ENCODE measurements at regions not wholly inside any gene's neighbourhood (a gene's known extent, or its start where the extent isn't known, plus 50 kb on each side); places are given as distances from the start of the nearest gene placed in this dataset.

DNA sequence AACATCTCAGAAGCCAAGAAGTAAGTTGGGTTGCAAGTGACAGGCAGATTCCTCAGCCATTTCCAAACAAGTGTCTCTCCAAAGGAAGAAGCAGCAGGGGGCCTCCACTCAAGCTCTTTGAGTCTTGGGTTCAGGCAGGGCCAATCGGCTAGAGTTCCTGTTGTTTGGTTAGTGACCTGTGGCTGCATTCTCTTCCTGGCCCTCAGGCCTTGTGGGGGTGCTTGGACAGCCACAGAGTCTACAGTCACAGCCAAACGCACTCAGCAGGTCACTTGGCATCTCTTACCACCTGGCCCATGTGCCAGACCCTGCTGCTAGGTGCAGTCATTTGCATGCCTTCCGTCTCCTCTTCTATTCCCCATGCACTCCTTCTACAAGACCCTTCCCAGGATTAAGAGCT lies 353.9 kb downstream of the GRIN2B start:
- no peak for DNase-seq

DNA sequence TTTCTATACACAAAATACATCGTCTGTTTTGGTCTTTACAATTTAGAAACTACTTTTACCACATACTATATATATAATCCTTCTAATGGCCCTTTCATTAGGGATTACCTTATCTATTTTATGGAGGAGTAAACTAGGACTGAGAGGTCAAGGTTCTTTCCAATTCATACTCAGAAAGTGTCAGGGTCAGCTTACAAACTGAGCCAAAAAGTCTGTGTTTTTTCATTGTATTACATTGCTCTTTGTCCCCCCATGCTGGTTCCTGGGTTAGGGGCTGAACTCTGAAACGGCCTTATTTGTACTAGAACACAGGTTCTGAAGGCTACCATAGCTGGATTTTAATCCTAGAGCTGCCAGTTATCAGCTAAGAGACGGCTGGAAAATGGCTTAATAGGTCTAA lies 368.1 kb downstream of the GRIN2B start:
- H3K79me2 ChIP-seq (ENCODE audit: low read length): no peaks in the 10 kb centered on the region
- H3K4me1 ChIP-seq (ENCODE audit: low read length): no peaks in the 10 kb centered on the region
- H3K4me3 ChIP-seq (ENCODE audit: low read length): no peak overlapping the region
- no peak overlapping the region for H3K27ac ChIP-seq (ENCODE audit: low read length)
- DNase-seq: no peak
- H3F3A ChIP-seq (ENCODE audit: insufficient read depth, low read length): no peaks in the 10 kb centered on the region
- H3K9me3 ChIP-seq (replicated peaks; ENCODE audit: insufficient read depth, low read length): no peaks in the 10 kb centered on the region
- H3K9me2 ChIP-seq (replicated peaks; ENCODE audit: insufficient read depth, low read length): no peaks in the 10 kb centered on the region
- H4K20me1 ChIP-seq (ENCODE audit: insufficient read depth, low read length): no peaks in the 10 kb centered on the region
- no peak overlapping the region for H3K9ac ChIP-seq (ENCODE audit: low read length)
- H3K36me3 ChIP-seq (replicated peaks; ENCODE audit: insufficient read depth, low read length): no peaks in the 10 kb centered on the region
- H2AFZ ChIP-seq (ENCODE audit: low read length): no peak overlapping the region
- H3K27me3 ChIP-seq (replicated peaks; ENCODE audit: insufficient read depth, low read length): no peaks in the 10 kb centered on the region
- H3K4me2 ChIP-seq (ENCODE audit: low read depth, low read length): no peak overlapping the region
- TF ChIP-seq EZH2phosphoT487 (IDR thresholded peaks at IDR 0.05; ENCODE audit: low read length) (no peak), EZH2 (optimal IDR thresholded peaks at IDR 0.05; ENCODE audit: low read depth, low read length) (no peak)
- TF ChIP-seq, protein P1, sequence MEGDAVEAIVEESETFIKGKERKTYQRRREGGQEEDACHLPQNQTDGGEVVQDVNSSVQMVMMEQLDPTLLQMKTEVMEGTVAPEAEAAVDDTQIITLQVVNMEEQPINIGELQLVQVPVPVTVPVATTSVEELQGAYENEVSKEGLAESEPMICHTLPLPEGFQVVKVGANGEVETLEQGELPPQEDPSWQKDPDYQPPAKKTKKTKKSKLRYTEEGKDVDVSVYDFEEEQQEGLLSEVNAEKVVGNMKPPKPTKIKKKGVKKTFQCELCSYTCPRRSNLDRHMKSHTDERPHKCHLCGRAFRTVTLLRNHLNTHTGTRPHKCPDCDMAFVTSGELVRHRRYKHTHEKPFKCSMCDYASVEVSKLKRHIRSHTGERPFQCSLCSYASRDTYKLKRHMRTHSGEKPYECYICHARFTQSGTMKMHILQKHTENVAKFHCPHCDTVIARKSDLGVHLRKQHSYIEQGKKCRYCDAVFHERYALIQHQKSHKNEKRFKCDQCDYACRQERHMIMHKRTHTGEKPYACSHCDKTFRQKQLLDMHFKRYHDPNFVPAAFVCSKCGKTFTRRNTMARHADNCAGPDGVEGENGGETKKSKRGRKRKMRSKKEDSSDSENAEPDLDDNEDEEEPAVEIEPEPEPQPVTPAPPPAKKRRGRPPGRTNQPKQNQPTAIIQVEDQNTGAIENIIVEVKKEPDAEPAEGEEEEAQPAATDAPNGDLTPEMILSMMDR (IDR thresholded peaks at IDR 0.05; ENCODE audit: low read length): no peak

More for the DNA sequence above, 353.9 kb downstream of the GRIN2B start:
- H3F3A ChIP-seq (ENCODE audit: insufficient read depth, low read length): no peaks in the 10 kb centered on the region
- H3K4me2 ChIP-seq (ENCODE audit: low read depth, low read length): no peak overlapping the region
- H3K27ac ChIP-seq (ENCODE audit: low read length): no peak overlapping the region
- H3K4me1 ChIP-seq (ENCODE audit: low read length): no peaks in the 10 kb centered on the region
- H3K27me3 ChIP-seq (replicated peaks; ENCODE audit: insufficient read depth, low read length): no peaks in the 10 kb centered on the region
- H2AFZ ChIP-seq (ENCODE audit: low read length): no peak overlapping the region
- H3K9me3 ChIP-seq (replicated peaks; ENCODE audit: insufficient read depth, low read length): no peaks in the 10 kb centered on the region
- H3K36me3 ChIP-seq (replicated peaks; ENCODE audit: insufficient read depth, low read length): no peaks in the 10 kb centered on the region
- no peaks in the 10 kb centered on the region for H3K79me2 ChIP-seq (ENCODE audit: low read length)
- no peaks in the 10 kb centered on the region for H3K9me2 ChIP-seq (replicated peaks; ENCODE audit: insufficient read depth, low read length)
- no peaks in the 10 kb centered on the region for H4K20me1 ChIP-seq (ENCODE audit: insufficient read depth, low read length)
- no peak overlapping the region for H3K4me3 ChIP-seq (ENCODE audit: low read length)
- no peak overlapping the region for H3K9ac ChIP-seq (ENCODE audit: low read length)
- TF ChIP-seq EZH2phosphoT487 (IDR thresholded peaks at IDR 0.05; ENCODE audit: low read length) (no peak), EZH2 (optimal IDR thresholded peaks at IDR 0.05; ENCODE audit: low read depth, low read length) (no peak)
- TF ChIP-seq, protein P1 (IDR thresholded peaks at IDR 0.05; ENCODE audit: low read length): no peak

DNA sequence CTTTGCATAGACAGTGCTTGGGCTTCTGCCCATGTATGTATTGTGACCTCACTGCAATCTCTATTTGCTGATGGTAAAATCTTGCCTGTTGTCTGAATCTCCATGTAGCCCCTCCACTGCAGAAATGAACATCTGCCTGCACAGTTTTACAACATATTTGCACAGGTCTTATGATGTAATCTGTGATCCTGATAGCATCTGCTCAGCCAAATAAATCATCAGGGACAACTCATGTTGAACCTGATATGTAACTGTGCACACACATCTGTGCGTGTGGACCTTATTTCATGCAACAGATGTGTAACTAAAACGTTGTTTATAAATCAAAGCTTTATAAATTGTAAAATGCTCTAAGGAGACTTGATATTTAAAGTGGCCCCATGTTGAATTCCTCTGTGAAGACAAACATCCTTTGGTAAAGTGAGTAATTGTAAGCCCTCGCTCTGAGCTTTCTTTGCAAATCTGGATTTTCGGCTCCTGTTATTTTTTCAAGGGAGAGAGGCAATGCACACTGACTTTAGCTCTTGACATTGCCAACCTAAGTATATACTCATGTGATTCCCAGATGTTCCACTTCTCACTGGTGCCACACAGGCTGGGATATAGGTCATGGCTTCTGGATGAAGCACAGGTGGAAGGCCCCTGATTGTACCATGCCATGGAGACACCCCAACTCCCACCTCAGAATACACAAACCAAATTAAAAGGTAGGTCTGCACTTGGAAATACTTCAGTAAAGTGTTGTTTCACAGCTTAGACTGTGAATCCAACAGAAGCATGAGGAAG lies 371.3 kb downstream of the GRIN2B start:
- no peak overlapping the region for H2AFZ ChIP-seq (ENCODE audit: low read length)
- no peak overlapping the region for H3K9ac ChIP-seq (ENCODE audit: low read length)
- H3K36me3 ChIP-seq (replicated peaks; ENCODE audit: insufficient read depth, low read length): no peaks in the 10 kb centered on the region
- H3K9me3 ChIP-seq (replicated peaks; ENCODE audit: insufficient read depth, low read length): no peaks in the 10 kb centered on the region
- no peak overlapping the region for H3K27ac ChIP-seq (ENCODE audit: low read length)
- no peaks in the 10 kb centered on the region for H3K9me2 ChIP-seq (replicated peaks; ENCODE audit: insufficient read depth, low read length)
- no peak for TF ChIP-seq EZH2 (optimal IDR thresholded peaks at IDR 0.05; ENCODE audit: low read depth, low read length)
- TF ChIP-seq EZH2phosphoT487 (IDR thresholded peaks at IDR 0.05; ENCODE audit: low read length): no peak
- TF ChIP-seq, protein P1 (IDR thresholded peaks at IDR 0.05; ENCODE audit: low read length): no peak
- H3K27me3 ChIP-seq (replicated peaks; ENCODE audit: insufficient read depth, low read length): no peaks in the 10 kb centered on the region
- H4K20me1 ChIP-seq (ENCODE audit: insufficient read depth, low read length): no peaks in the 10 kb centered on the region
- H3F3A ChIP-seq (ENCODE audit: insufficient read depth, low read length): no peaks in the 10 kb centered on the region
- no peaks in the 10 kb centered on the region for H3K4me1 ChIP-seq (ENCODE audit: low read length)
- H3K4me3 ChIP-seq (ENCODE audit: low read length): no peak overlapping the region
- DNase-seq: no peak
- no peaks in the 10 kb centered on the region for H3K79me2 ChIP-seq (ENCODE audit: low read length)
- no peak overlapping the region for H3K4me2 ChIP-seq (ENCODE audit: low read depth, low read length)

All from MM.1S (cell line).